ENCODE measurements at regions not wholly inside any gene's neighbourhood (a gene's known extent, or its start where the extent isn't known, plus 50 kb on each side); places are given as distances from the start of the nearest gene placed in this dataset.
"Not testable (repeated sequence)": the region's sequence is repeated elsewhere in the genome, so short reads cannot be mapped to it uniquely, and the experiment has no call there.

GRCh38 chr2:83186105-83186760 is 1272.8 kb downstream of the SUCLG1 start:
- intact Hi-C loops (cut with DNase I) = no loop called here
- no peaks in the 10 kb centered on the region for H3K27me3 ChIP-seq
- H3K4me1 ChIP-seq = no peaks in the 10 kb centered on the region
- no peak overlapping the region for H3K27ac ChIP-seq
- no peak overlapping the region for H3K4me3 ChIP-seq
- H3K9me3 ChIP-seq = no peaks in the 10 kb centered on the region
- TF ChIP-seq, protein P1, sequence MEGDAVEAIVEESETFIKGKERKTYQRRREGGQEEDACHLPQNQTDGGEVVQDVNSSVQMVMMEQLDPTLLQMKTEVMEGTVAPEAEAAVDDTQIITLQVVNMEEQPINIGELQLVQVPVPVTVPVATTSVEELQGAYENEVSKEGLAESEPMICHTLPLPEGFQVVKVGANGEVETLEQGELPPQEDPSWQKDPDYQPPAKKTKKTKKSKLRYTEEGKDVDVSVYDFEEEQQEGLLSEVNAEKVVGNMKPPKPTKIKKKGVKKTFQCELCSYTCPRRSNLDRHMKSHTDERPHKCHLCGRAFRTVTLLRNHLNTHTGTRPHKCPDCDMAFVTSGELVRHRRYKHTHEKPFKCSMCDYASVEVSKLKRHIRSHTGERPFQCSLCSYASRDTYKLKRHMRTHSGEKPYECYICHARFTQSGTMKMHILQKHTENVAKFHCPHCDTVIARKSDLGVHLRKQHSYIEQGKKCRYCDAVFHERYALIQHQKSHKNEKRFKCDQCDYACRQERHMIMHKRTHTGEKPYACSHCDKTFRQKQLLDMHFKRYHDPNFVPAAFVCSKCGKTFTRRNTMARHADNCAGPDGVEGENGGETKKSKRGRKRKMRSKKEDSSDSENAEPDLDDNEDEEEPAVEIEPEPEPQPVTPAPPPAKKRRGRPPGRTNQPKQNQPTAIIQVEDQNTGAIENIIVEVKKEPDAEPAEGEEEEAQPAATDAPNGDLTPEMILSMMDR (IDR thresholded peaks at IDR 0.05) = no peak
- no peak for DNase-seq
- H3K36me3 ChIP-seq = no peaks in the 10 kb centered on the region
- H3K9ac ChIP-seq (ENCODE audit: low read depth in 2 of 2, low read length in 2 of 2) = no peak overlapping the region

DNA sequence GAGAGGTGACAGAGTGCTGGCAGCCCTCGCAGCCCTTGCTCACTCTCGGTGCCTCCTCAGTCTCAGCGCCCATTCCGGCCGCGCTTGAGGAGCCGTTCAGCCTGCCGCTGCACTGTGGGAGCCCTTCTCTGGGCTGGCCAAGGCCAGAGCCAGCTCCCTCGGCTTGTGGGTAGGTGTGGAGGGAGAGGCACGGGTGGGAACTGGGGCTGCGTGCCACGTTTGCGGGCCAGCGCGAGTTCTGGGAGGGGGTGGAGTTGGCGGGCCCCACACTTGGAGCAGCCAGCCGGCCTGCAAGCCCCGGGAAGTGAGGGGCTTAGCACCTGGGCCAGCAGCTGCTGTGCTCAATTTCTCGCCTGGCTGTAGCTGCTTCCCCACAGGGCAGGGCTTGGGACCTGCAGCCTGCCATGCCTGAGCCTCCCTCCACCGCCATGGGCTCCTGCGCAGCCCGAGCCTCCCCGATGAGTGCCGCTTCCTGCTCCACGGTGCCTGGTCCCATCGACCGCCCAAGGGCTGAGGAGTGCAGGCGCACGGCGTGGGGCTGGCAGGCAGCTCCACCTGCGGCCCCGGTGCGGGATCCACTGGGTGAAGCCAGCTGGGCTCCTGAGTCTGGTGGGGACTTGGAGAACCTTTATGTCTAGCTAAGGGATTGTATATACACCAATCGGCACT is 1278.1 kb downstream of the SUCLG1 start:
- not testable (repeated sequence) for DNase-seq

GRCh38 chr2:83176539-83176938 is 1282.5 kb downstream of the SUCLG1 start:
- Histone ChIP-seq H3K9me3 (no peaks in the 10 kb centered on the region), H3K27ac (no peak overlapping the region), H3K4me1 (no peaks in the 10 kb centered on the region), H3K27me3 (no peaks in the 10 kb centered on the region), H3K4me3 (no peak overlapping the region), H3K36me3 (no peaks in the 10 kb centered on the region), H3K9ac (ENCODE audit: low read depth in 2 of 2, low read length in 2 of 2) (no peak overlapping the region)
- no peak for DNase-seq
- TF ChIP-seq, protein P1 (IDR thresholded peaks at IDR 0.05) = no peak
- intact Hi-C loops (cut with DNase I) = no loop called here

More for the DNA sequence above, 1278.1 kb downstream of the SUCLG1 start:
- H3K4me1 ChIP-seq; H3K36me3 ChIP-seq; H3K9ac ChIP-seq (ENCODE audit: low read depth in 2 of 2, low read length in 2 of 2); intact Hi-C loops (cut with DNase I); H3K9me3 ChIP-seq; H3K27ac ChIP-seq; H3K4me3 ChIP-seq; H3K27me3 ChIP-seq: not testable (repeated sequence)

GRCh38 chr2:83172841-83173240 is 1286.2 kb downstream of the SUCLG1 start:
- no peak overlapping the region for H3K9ac ChIP-seq (ENCODE audit: low read depth in 2 of 2, low read length in 2 of 2)
- H3K4me3 ChIP-seq = no peak overlapping the region
- DNase-seq = no peak
- no peak overlapping the region for H3K27ac ChIP-seq
- no peaks in the 10 kb centered on the region for H3K9me3 ChIP-seq
- no peaks in the 10 kb centered on the region for H3K4me1 ChIP-seq
- intact Hi-C loops (cut with DNase I) = no loop called here
- no peaks in the 10 kb centered on the region for H3K36me3 ChIP-seq
- no peaks in the 10 kb centered on the region for H3K27me3 ChIP-seq
- TF ChIP-seq, protein P1 (IDR thresholded peaks at IDR 0.05) = no peak

- TF ChIP-seq, protein P1 (IDR thresholded peaks at IDR 0.05) = no peak
- intact Hi-C loops (cut with DNase I) = no loop called here
These were observed 1290.7 kb downstream of the SUCLG1 start for GRCh38 chr2:83168377-83168776.

DNA sequence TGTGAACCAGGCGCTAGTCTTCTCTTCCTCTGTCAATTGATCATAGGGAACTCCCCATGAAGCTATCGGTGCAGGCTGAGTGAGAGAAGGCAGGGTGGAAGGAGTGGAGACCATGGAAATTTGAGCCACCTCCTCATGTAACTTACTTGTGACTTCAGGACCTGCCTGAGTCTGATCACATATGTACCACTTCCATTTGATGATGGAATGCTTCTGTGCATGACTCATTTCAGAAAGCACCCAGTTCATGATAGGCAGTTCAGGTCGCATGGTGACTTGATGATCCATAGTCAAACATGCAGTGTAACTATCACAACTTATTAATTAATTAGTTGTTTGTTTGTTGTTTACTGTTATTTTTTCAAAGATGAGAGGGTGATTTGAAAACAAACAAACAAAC is 1296.7 kb downstream of the SUCLG1 start:
- Histone ChIP-seq H3K4me3 (no peak overlapping the region), H3K4me1 (no peaks in the 10 kb centered on the region), H3K9me3 (no peaks in the 10 kb centered on the region), H3K27me3 (no peaks in the 10 kb centered on the region), H3K27ac (no peak overlapping the region), H3K36me3 (no peaks in the 10 kb centered on the region), H3K9ac (ENCODE audit: low read depth in 2 of 2, low read length in 2 of 2) (no peak overlapping the region)
- no peak for DNase-seq
- intact Hi-C loops (cut with DNase I) = no loop called here
- TF ChIP-seq, protein P1 (IDR thresholded peaks at IDR 0.05) = no peak

More at GRCh38 chr2:83168377-83168776, 1290.7 kb downstream of the SUCLG1 start:
- Histone ChIP-seq H3K4me1 (no peaks in the 10 kb centered on the region), H3K9ac (ENCODE audit: low read depth in 2 of 2, low read length in 2 of 2) (no peak overlapping the region), H3K9me3 (no peaks in the 10 kb centered on the region), H3K27ac (no peak overlapping the region), H3K27me3 (no peaks in the 10 kb centered on the region), H3K4me3 (no peak overlapping the region), H3K36me3 (no peaks in the 10 kb centered on the region)
- no peak for DNase-seq
